ENCODE measurements at regions not wholly inside any gene's neighbourhood (a gene's known extent, or its start where the extent isn't known, plus 50 kb on each side); places are given as distances from the start of the nearest gene placed in this dataset.

- no peaks in the 10 kb centered on the region for H3K4me1 ChIP-seq (ENCODE audit: control insufficient read depth in 1 of 2, low read depth in 2 of 2)
- ATAC-seq (ENCODE audit: insufficient number of reproducible peaks, low FRiP score, low read depth) = no peak
- TF ChIP-seq CTCF (IDR thresholded peaks at IDR 0.05) = no peak
These were observed 252.6 kb downstream of the SLITRK5 start for GRCh38 chr13:87923753-87924152.

GRCh38 chr13:87925006-87925405 lies 253.8 kb downstream of the SLITRK5 start:
- ATAC-seq (ENCODE audit: insufficient number of reproducible peaks, low FRiP score, low read depth) (no peak), DNase-seq (ENCODE audit: low spot score) (no peak)
- Histone ChIP-seq H3K36me3 (no peaks in the 10 kb centered on the region), H3K27ac (no peak overlapping the region), H3K4me1 (ENCODE audit: control insufficient read depth in 1 of 2, low read depth in 2 of 2) (no peaks in the 10 kb centered on the region), H3K27me3 (replicated peaks; ENCODE audit: insufficient read depth) (no peaks in the 10 kb centered on the region), H3K4me3 (no peak overlapping the region), H3K9me3 (no peaks in the 10 kb centered on the region)
- TF ChIP-seq CTCF (IDR thresholded peaks at IDR 0.05) = no peak

More at GRCh38 chr13:87923753-87924152, 252.6 kb downstream of the SLITRK5 start:
- H3K36me3 ChIP-seq = no peaks in the 10 kb centered on the region
- no peaks in the 10 kb centered on the region for H3K27me3 ChIP-seq (replicated peaks; ENCODE audit: insufficient read depth)
- no peak overlapping the region for H3K4me3 ChIP-seq
- no peak for DNase-seq (ENCODE audit: low spot score)
- no peak overlapping the region for H3K27ac ChIP-seq
- no peaks in the 10 kb centered on the region for H3K9me3 ChIP-seq

- Histone ChIP-seq H3K4me3 (no peak overlapping the region), H3K27ac (no peak overlapping the region), H3K9me3 (no peaks in the 10 kb centered on the region), H3K36me3 (no peaks in the 10 kb centered on the region), H3K4me1 (ENCODE audit: control insufficient read depth in 1 of 2, low read depth in 2 of 2) (no peaks in the 10 kb centered on the region), H3K27me3 (replicated peaks; ENCODE audit: insufficient read depth) (no peaks in the 10 kb centered on the region)
- TF ChIP-seq CTCF (IDR thresholded peaks at IDR 0.05) = no peak
- DNase-seq (ENCODE audit: low spot score) = no peak
- ATAC-seq (ENCODE audit: insufficient number of reproducible peaks, low FRiP score, low read depth) = no peak
These were observed 269.6 kb downstream of the SLITRK5 start for GRCh38 chr13:87940776-87941175.

GRCh38 chr13:87941226-87941625 lies 270.1 kb downstream of the SLITRK5 start:
- TF ChIP-seq CTCF (IDR thresholded peaks at IDR 0.05) = no peak
- no peak for DNase-seq (ENCODE audit: low spot score)
- Histone ChIP-seq H3K27me3 (replicated peaks; ENCODE audit: insufficient read depth) (no peaks in the 10 kb centered on the region), H3K36me3 (no peaks in the 10 kb centered on the region), H3K9me3 (no peaks in the 10 kb centered on the region), H3K4me1 (ENCODE audit: control insufficient read depth in 1 of 2, low read depth in 2 of 2) (no peaks in the 10 kb centered on the region), H3K4me3 (no peak overlapping the region), H3K27ac (no peak overlapping the region)
- no peak for ATAC-seq (ENCODE audit: insufficient number of reproducible peaks, low FRiP score, low read depth)

GRCh38 chr13:87942205-87942604 lies 271.0 kb downstream of the SLITRK5 start:
- DNase-seq (ENCODE audit: low spot score) (no peak), ATAC-seq (ENCODE audit: insufficient number of reproducible peaks, low FRiP score, low read depth) (no peak)
- Histone ChIP-seq H3K4me3 (no peak overlapping the region), H3K27me3 (replicated peaks; ENCODE audit: insufficient read depth) (no peaks in the 10 kb centered on the region), H3K27ac (no peak overlapping the region), H3K36me3 (no peaks in the 10 kb centered on the region), H3K9me3 (no peaks in the 10 kb centered on the region), H3K4me1 (ENCODE audit: control insufficient read depth in 1 of 2, low read depth in 2 of 2) (no peaks in the 10 kb centered on the region)
- TF ChIP-seq CTCF (IDR thresholded peaks at IDR 0.05) = no peak

Data from thoracic aorta (tissue), 2 donors.